Endodermal cell (in vitro differentiated cells): ENCODE measurements at regions not wholly inside any gene's neighbourhood (a gene's known extent, or its start where the extent isn't known, plus 50 kb on each side); places are given as distances from the start of the nearest gene placed in this dataset.

Experiments
- DNase-seq: peaks from one replicate; pipeline ENCODE4 v3.0.0-alpha.2; 2017
- H3K27ac ChIP-seq: 2 replicates; pipeline ENCODE4 v1.5.1; 2013; ENCODE audit warnings: mild to moderate bottlenecking, low read depth, low read length, moderate library complexity
- H3K27me3 ChIP-seq: 2 replicates; pipeline ENCODE4 v1.6.1; 2013; ENCODE audit warnings: mild to moderate bottlenecking, low read length, moderate library complexity; ENCODE audit not compliant: insufficient read depth, control insufficient read depth, poor library complexity, severe bottlenecking
- H3K36me3 ChIP-seq: 2 replicates; pipeline ENCODE4 v1.7.0; 2013; ENCODE audit warnings: mild to moderate bottlenecking, low read length, moderate library complexity; ENCODE audit not compliant: control insufficient read depth, insufficient read depth
- H3K4me1 ChIP-seq: one replicate; pipeline ENCODE4 v1.7.0; 2013; ENCODE audit warnings: low read length; ENCODE audit not compliant: control insufficient read depth, insufficient read depth
- H3K4me3 ChIP-seq: 2 replicates; pipeline ENCODE4 v1.5.1; 2013; ENCODE audit warnings: mild to moderate bottlenecking, low read length, moderate library complexity
- H3K9ac ChIP-seq: 2 replicates; pipeline ENCODE4 v1.6.1; 2013; ENCODE audit warnings: mild to moderate bottlenecking, low read length, moderate library complexity; ENCODE audit not compliant: poor library complexity, severe bottlenecking; ENCODE audit errors: extremely low read depth
- H3K9me3 ChIP-seq: 2 replicates; pipeline ENCODE4 v1.6.1; 2013; ENCODE audit warnings: mild to moderate bottlenecking, low read length, moderate library complexity; ENCODE audit not compliant: control insufficient read depth
- H3K27ac Mint-ChIP-seq: 2 replicates; pipeline ENCODE4 v1.8.0; 2020; ENCODE audit warnings: mixed read lengths
- H3K27me3 Mint-ChIP-seq: 2 replicates; pipeline ENCODE4 v1.8.0; 2021; ENCODE audit warnings: mild to moderate bottlenecking, mixed read lengths; ENCODE audit not compliant: insufficient read depth
- H3K36me3 Mint-ChIP-seq: 2 replicates; pipeline ENCODE4 v1.8.0; 2020; ENCODE audit warnings: low read depth, mixed read lengths
- H3K4me1 Mint-ChIP-seq: 2 replicates; pipeline ENCODE4 v1.8.0; 2020; ENCODE audit warnings: mixed read lengths
- H3K4me3 Mint-ChIP-seq: 2 replicates; pipeline ENCODE4 v1.8.0; 2020; ENCODE audit warnings: mild to moderate bottlenecking, moderate library complexity, mixed read lengths
- H3K9me3 Mint-ChIP-seq: 2 replicates; pipeline ENCODE4 v1.8.0; 2020; ENCODE audit warnings: mild to moderate bottlenecking, mixed read lengths
- CTCF ChIP-seq: fragments of 200-600 bp; sonication (generic); conservative IDR thresholded peaks from 2 replicates; pipeline ENCODE4 v1.5.0; 2021; ENCODE audit warnings: antibody characterized with exemption, mild to moderate bottlenecking
- WGBS, 2 experiments: methylation state at CpG; one replicate each; pipeline versions ENCODE4 v1.1.5 to v1.1.7; 2013; ENCODE audit warnings: missing lambda C conversion rate in 2 of 2, mixed read lengths in 1 of 2; ENCODE audit not compliant: insufficient coverage in 1 of 2, insufficient read length in 1 of 2; 5-methylcytosine and 5-hydroxymethylcytosine counted together

DNA sequence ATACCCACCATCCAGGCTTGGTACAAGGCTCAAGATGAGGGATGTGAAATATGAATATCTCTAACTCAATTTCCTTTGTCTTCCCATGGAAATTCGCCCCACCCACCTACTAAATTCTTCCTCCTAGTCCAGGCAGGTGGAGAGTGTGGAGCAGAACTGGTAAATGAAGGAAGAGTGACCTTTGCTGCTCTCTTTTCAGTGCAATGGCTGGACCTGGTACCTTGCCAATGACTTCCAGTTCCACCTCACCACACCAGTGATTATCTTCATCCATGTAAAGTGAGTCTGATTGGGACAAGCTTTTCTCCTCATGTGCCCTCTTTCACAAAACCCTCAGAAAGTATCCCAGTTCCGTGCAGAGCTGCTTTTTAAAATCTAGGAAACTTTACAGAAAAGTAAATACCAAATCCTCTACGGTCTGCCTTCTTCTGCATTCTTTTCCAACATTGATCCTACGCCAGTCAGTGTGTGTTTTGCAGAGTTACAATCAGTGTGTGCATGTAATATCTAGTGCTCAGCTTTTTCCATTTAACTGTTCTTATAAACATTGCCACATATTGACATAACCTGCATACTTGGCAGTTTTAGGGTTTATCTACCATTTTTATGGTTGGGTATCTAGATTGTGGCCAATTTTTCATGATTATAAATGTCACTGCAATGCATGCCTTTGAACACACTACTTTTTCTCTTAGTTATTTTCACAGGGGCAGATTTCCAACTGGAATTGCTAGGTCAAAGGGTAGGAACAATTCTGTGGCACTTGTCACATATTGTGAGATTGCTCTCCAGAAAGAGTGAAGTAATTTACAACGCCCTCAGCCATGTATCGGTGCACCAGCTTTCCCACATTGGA, 86.5 kb upstream of the SEC11C start:
- Histone ChIP-seq H3K4me3 (no peak overlapping the region), H3K27me3 (no peaks in the 10 kb centered on the region), H3K4me1 (peaks cover 5% of the 10 kb centered on the region), H3K36me3 (no peaks in the 10 kb centered on the region), H3K9me3 (no peaks in the 10 kb centered on the region), H3K27ac (no peak overlapping the region), H3K9ac (no peak overlapping the region)
- no peak for TF ChIP-seq CTCF
- no peaks in the 10 kb centered on the region for H3K9me3 Mint-ChIP-seq
- H3K27me3 Mint-ChIP-seq = no peaks in the 10 kb centered on the region
- no peak overlapping the region for H3K4me3 Mint-ChIP-seq
- DNase-seq = no peak
- H3K27ac Mint-ChIP-seq = no peak overlapping the region
- peaks cover 16% of the 10 kb centered on the region for H3K4me1 Mint-ChIP-seq
- H3K36me3 Mint-ChIP-seq = no peaks in the 10 kb centered on the region
- WGBS, 2 experiments = 93 to 94% methylated on average over 2 to 5 of the region's 6 CpGs

DNA sequence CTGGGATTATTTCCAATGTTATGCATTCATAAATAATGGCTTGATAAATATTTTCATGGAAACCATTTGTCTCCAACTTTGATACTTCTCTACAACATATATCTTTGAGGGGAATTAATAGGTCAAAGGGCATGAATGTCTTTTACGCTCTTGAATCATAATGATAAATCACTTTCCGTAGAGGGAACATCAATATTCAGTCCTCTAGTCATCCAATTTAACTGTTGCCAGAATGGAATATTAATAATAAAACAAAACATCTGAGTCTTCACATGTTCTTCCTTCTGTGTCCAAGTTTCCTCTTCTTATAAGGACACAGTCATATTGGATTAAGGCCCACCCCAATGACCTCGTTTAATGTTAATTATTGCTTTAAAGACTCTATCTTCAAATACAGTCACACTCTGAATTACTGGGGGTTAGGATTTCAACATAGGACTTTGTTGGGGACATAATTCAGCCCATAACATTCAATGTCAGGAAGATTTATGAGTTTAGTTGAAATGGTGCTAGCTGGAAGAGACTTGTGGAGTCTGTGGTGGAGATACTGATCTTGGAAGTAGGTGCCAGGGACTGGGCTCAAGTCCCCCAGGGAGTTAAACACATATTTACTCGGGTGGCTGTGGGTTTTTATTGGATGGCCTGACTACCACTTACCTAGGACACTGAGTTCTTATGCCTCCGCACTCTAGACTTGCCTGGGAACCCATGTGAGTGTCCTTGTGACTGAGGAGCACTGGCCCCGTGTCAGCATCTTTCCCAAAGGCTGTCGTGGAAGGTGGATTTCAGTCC, 85.0 kb upstream of the SEC11C start:
- Mint-ChIP-seq H3K27me3 (no peaks in the 10 kb centered on the region), H3K4me3 (no peak overlapping the region)
- 94 to 96% methylated on average over 5 to 7 of the region's 7 CpGs for WGBS, 2 experiments

More for the DNA sequence above, 85.0 kb upstream of the SEC11C start:
- Mint-ChIP-seq H3K9me3 (no peaks in the 10 kb centered on the region), H3K27ac (no peak overlapping the region), H3K4me1 (peaks cover 7% of the 10 kb centered on the region), H3K36me3 (no peaks in the 10 kb centered on the region)
- Histone ChIP-seq H3K9ac (no peak overlapping the region), H3K36me3 (no peaks in the 10 kb centered on the region), H3K4me3 (no peak overlapping the region), H3K27me3 (no peaks in the 10 kb centered on the region), H3K4me1 (peaks cover 5% of the 10 kb centered on the region), H3K27ac (no peak overlapping the region), H3K9me3 (no peaks in the 10 kb centered on the region)
- DNase-seq = no peak
- TF ChIP-seq CTCF = no peak
